HG02885 (cell line): ENCODE measurements at regions not wholly inside any gene's neighbourhood (a gene's known extent, or its start where the extent isn't known, plus 50 kb on each side); places are given as distances from the start of the nearest gene placed in this dataset.
"Not testable (repeated sequence)": the region's sequence is repeated elsewhere in the genome, so short reads cannot be mapped to it uniquely, and the experiment has no call there.

Experiments
- ATAC-seq: cut with Tn5 transposase; IDR thresholded peaks from one replicate; pipeline ENCODE4 v1.9.1; 2021; ENCODE audit warnings: mild to moderate bottlenecking; ENCODE audit not compliant: unreplicated experiment, poor library complexity

GRCh38 chr6:132202574-132202973 lies 198.7 kb downstream of the MOXD1 start:
- ATAC-seq: no peak

GRCh38 chr6:132199343-132199742 lies 201.9 kb downstream of the MOXD1 start:
- ATAC-seq: no peak

- ATAC-seq: no peak
Observed at GRCh38 chr6:132198896-132199295, 202.4 kb downstream of the MOXD1 start.

- no peak for ATAC-seq
Observed at GRCh38 chr6:132198040-132198439, 203.2 kb downstream of the MOXD1 start.

GRCh38 chr6:132194529-132194928 lies 206.7 kb downstream of the MOXD1 start:
- no peak for ATAC-seq

- no peak for ATAC-seq
Observed at GRCh38 chr6:132192631-132193030, 208.6 kb downstream of the MOXD1 start.

- peak; percentile 20 for ATAC-seq
Observed at GRCh38 chr6:132190815-132191175, 210.5 kb downstream of the MOXD1 start.

- ATAC-seq: peak; percentile 90
Observed at GRCh38 chr6:132190097-132190814, 211.0 kb downstream of the MOXD1 start.

- ATAC-seq: no peak
Observed at GRCh38 chr6:132188556-132189264, 212.6 kb downstream of the MOXD1 start.

- ATAC-seq: no peak
Observed at GRCh38 chr6:132187816-132188215, 213.5 kb downstream of the MOXD1 start.

- not testable (repeated sequence) for ATAC-seq
Observed at GRCh38 chr6:132184966-132185365, 216.3 kb downstream of the MOXD1 start.

GRCh38 chr6:132179955-132180354 lies 221.3 kb downstream of the MOXD1 start:
- no peak for ATAC-seq

- ATAC-seq: no peak
Observed at GRCh38 chr6:132174919-132175318, 223.7 kb upstream of the CCN2 start.

GRCh38 chr6:132168961-132169360 lies 217.8 kb upstream of the CCN2 start:
- ATAC-seq: no peak

GRCh38 chr6:132167929-132168892 lies 217.0 kb upstream of the CCN2 start:
- no peak for ATAC-seq

- ATAC-seq: no peak
Observed at GRCh38 chr6:132166526-132167051, 215.4 kb upstream of the CCN2 start.

GRCh38 chr6:132165677-132166076 lies 214.5 kb upstream of the CCN2 start:
- no peak for ATAC-seq

GRCh38 chr6:132161283-132161682 lies 210.1 kb upstream of the CCN2 start:
- no peak for ATAC-seq

- ATAC-seq: no peak
Observed at GRCh38 chr6:132153221-132153898, 202.2 kb upstream of the CCN2 start.

- no peak for ATAC-seq
Observed at GRCh38 chr6:132147530-132148011, 196.4 kb upstream of the CCN2 start.
